GM12864 (cell line): ENCODE measurements at regions not wholly inside any gene's neighbourhood (a gene's known extent, or its start where the extent isn't known, plus 50 kb on each side); places are given as distances from the start of the nearest gene placed in this dataset.

ENCODE experiments used
- DNase-seq: peaks from one replicate; pipeline ENCODE4 v3.0.0-alpha.2; 2011; ENCODE audit warnings: low read depth
- H3K4me3 ChIP-seq: 2 replicates; pipeline ENCODE4 v1.5.1; 2011; ENCODE audit warnings: mild to moderate bottlenecking, low read depth, low read length, control low read depth
- TF ChIP-seq, protein P1 (sequence below): IDR thresholded peaks from 2 replicates; pipeline ENCODE4 v1.5.1; 2011; ENCODE audit warnings: low read depth, mild to moderate bottlenecking, moderate library complexity, low read length, control low read depth, inconsistent platforms; ENCODE audit errors: missing control alignments

DNA sequence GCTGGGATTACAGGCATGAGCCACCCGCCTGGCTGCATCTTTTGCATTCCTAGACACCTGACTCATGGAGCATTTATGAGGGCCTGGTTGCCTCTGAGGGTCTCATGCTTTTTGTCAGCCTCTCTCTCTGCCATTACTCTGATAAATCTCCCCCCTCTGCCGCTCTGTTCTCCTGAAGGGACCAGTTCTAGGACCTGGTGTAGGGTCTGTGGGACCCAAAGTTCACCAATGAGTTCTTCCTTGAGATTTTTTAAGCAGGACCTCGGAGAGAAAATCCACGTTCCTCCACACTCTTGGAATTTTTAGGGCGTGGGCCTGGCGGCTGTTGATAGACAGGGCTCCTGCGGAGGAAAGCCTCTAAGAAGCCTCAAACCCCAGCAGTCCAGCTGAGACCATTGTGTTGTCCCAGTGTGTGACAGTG, 91.9 kb upstream of the ERRFI1 start:
- no peak for DNase-seq
- no peak overlapping the region for H3K4me3 ChIP-seq
- TF ChIP-seq, protein P1, sequence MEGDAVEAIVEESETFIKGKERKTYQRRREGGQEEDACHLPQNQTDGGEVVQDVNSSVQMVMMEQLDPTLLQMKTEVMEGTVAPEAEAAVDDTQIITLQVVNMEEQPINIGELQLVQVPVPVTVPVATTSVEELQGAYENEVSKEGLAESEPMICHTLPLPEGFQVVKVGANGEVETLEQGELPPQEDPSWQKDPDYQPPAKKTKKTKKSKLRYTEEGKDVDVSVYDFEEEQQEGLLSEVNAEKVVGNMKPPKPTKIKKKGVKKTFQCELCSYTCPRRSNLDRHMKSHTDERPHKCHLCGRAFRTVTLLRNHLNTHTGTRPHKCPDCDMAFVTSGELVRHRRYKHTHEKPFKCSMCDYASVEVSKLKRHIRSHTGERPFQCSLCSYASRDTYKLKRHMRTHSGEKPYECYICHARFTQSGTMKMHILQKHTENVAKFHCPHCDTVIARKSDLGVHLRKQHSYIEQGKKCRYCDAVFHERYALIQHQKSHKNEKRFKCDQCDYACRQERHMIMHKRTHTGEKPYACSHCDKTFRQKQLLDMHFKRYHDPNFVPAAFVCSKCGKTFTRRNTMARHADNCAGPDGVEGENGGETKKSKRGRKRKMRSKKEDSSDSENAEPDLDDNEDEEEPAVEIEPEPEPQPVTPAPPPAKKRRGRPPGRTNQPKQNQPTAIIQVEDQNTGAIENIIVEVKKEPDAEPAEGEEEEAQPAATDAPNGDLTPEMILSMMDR: no peak

DNA sequence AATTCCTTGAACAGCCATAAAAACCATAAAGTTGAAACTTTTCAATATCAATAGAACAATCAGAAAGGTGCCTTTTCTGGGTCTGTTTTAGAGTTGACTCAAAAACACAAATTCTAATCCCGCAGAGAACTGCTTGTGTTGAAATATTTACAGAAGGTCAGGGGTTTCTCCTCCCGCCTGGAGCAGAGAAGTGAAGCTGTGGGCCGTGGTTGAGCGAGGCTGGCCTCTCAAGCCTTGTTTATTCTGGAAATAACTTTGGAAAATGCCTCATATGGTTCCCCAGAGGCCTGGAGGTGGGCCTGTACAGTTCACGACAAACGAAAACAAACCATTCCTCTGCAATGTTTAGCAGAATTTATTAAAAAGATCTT, 90.8 kb upstream of the ERRFI1 start:
- no peak overlapping the region for H3K4me3 ChIP-seq
- no peak for DNase-seq
- TF ChIP-seq, protein P1: no peak

DNA sequence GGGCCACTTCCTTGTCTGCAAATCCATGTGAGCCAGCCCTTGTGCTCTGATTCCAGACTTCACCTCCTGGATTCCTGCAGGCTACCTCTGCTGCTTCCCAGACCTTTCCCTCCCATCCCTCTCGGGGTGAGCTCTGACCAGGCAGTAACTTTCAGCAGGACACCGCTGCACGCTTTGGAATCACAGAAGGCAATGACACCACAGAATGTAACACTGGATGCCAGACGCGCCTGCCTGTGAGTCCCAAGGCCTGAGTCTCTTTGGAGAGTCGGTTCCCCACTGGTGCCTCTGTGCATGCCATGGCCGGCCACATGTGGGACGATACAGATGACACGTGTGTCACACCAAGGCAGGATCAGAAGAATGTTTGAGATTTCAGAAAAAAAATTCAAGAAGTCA, 89.7 kb upstream of the ERRFI1 start:
- no peak overlapping the region for H3K4me3 ChIP-seq
- TF ChIP-seq, protein P1: no peak
- no peak for DNase-seq

DNA sequence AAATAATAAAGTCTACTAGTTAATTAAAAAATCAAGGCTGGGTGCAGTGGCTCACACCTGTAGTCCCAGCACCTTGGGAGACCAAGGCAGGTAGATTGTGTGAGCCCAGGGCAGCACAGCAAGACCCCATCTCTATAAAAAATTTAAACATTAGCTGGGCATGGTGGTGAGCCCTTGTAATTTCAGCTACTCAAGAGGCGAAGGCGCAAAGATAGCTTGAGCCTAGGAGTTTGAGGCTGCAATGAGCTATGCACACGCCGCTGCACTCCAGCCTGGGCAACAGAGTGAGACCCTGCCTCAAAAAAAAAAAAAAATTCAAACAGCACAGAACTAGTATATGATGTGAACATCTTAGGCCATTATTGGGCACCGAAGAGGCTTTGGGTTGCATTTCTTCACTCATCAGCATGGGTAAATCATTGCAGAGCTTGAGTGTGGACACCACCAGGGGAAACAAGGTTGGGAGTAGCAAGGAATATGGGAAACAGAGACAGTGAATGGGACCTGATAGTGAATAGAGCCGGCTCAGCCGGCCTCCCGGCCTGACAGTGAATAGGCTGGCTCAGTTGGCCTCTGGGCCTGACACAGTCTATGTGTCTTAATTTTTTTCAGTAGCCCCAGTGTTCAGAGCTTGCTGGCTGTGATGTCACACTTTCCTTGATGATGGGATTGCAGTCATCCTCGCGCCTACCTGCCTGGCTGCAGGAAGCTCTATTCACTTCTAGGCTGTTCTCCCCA, 89.1 kb upstream of the ERRFI1 start:
- DNase-seq: no peak
- TF ChIP-seq, protein P1: no peak
- no peak overlapping the region for H3K4me3 ChIP-seq

DNA sequence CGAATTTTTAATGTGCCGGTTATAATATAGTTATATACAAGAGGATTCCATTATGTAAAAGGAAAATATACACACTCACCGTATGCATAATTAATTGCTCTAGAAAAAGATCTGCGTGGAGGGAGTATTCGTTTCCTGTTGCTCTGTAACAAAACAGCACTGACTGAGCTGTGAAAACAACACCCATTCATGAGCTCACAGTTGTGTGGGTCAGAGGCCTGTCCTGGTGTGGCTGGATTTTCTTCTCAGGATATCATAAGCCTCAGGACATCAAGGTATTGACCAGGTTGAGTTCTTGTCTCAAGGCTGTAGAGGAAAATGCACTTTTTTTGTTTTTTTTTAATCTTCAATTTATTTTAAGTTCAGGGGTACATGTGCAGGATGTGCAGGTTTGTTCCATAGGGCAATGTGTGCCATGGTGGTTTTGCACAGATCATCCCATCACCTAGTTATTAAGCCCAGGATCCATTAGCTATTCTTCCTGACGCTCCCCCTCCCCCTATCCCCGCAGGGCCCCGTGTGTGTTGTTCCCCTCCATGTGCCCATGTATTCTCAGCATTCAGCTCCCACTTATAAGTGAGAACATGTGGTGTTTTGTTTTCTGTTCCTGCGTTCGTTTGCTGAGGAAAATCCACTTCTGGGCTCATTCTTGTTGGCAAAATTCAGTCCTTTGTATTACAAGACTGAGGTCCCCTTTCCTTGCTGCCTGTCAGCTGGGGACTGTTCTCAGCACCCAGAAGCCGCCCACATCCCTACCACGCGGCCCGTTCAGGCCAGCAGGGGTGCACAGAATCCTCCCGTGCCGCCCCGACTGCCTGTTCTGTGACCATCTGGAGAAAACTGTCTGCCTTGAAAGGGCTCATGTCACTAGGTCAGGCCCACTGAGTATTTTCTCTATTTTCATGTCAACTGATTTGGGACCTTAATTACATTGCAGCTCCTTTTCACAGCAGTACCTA, 87.4 kb upstream of the ERRFI1 start:
- TF ChIP-seq, protein P1: no peak
- H3K4me3 ChIP-seq: no peak overlapping the region
- DNase-seq: no peak

DNA sequence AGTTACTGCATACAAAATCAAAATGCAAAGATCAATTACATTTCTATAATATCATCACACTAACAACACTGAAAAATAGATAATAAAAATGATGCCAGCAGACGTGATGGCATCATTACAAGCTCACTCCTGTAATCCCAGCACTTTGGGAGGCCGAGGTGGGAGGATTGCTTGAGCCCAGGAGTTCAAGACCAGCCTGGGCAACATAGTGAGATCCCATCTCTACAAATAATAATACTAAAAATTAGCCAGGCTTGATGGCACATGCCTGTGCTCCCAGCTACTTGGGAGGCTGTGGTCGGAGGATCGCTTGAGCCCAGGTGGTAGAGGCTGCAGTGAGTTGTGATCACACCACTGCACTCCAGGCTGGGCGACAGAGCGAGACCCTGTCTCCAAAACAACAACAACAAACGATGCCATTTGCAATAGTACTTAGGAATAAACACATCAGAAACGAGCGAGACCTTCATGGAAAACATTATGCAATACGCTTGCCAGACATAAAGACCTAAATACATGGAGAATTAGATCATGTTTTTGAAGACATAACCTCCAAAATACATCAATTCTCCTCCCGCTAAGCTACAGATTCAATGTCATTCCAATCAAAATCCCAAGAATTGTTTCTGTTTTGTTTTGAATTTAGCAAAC, 86.6 kb upstream of the ERRFI1 start:
- TF ChIP-seq, protein P1: no peak
- DNase-seq: no peak
- no peak overlapping the region for H3K4me3 ChIP-seq
